Forelimb muscle (tissue), 1 donor: ENCODE measurements at regions not wholly inside any gene's neighbourhood (a gene's known extent, or its start where the extent isn't known, plus 50 kb on each side); places are given as distances from the start of the nearest gene placed in this dataset.

ENCODE experiments used
- DNase-seq: peaks from one replicate; pipeline ENCODE4 v3.0.0-alpha.2; 2013; ENCODE audit warnings: low read depth

GRCh38 chr15:96524676-96525417 lies 194.3 kb downstream of the NR2F2 start:
- DNase-seq, result no peak

GRCh38 chr15:96535148-96535547 lies 204.6 kb downstream of the NR2F2 start:
- DNase-seq, result no peak

GRCh38 chr15:96538491-96538890 lies 208.0 kb downstream of the NR2F2 start:
- no peak for DNase-seq

- DNase-seq, result no peak
These were observed 209.8 kb downstream of the NR2F2 start for GRCh38 chr15:96540283-96540682.

GRCh38 chr15:96542130-96542770 lies 211.8 kb downstream of the NR2F2 start:
- DNase-seq, result no peak

- no peak for DNase-seq
These were observed 213.8 kb downstream of the NR2F2 start for GRCh38 chr15:96544162-96544756.

GRCh38 chr15:96549136-96549535 lies 218.6 kb downstream of the NR2F2 start:
- DNase-seq, result no peak

GRCh38 chr15:96551196-96551595 lies 220.7 kb downstream of the NR2F2 start:
- no peak for DNase-seq

- DNase-seq, result no peak
These were observed 221.2 kb downstream of the NR2F2 start for GRCh38 chr15:96551722-96552121.

- DNase-seq, result no peak
These were observed 222.5 kb downstream of the NR2F2 start for GRCh38 chr15:96553006-96553405.

- no peak for DNase-seq
These were observed 223.0 kb downstream of the NR2F2 start for GRCh38 chr15:96553451-96553850.

GRCh38 chr15:96553931-96554330 lies 223.4 kb downstream of the NR2F2 start:
- no peak for DNase-seq

GRCh38 chr15:96554541-96554940 lies 224.0 kb downstream of the NR2F2 start:
- no peak for DNase-seq

GRCh38 chr15:96559087-96559486 lies 228.6 kb downstream of the NR2F2 start:
- DNase-seq, result no peak

- no peak for DNase-seq
These were observed 229.1 kb downstream of the NR2F2 start for GRCh38 chr15:96559631-96560030.

GRCh38 chr15:96560246-96560895 lies 229.9 kb downstream of the NR2F2 start:
- DNase-seq, result no peak

- DNase-seq, result no peak
These were observed 231.1 kb downstream of the NR2F2 start for GRCh38 chr15:96561593-96561992.

GRCh38 chr15:96564546-96564945 lies 234.0 kb downstream of the NR2F2 start:
- DNase-seq, result no peak

- DNase-seq, result no peak
These were observed 234.8 kb downstream of the NR2F2 start for GRCh38 chr15:96565266-96565665.

- DNase-seq, result no peak
These were observed 244.3 kb downstream of the NR2F2 start for GRCh38 chr15:96574782-96575181.

- no peak for DNase-seq
These were observed 246.1 kb downstream of the NR2F2 start for GRCh38 chr15:96576596-96576995.

GRCh38 chr15:96578393-96578792 lies 247.9 kb downstream of the NR2F2 start:
- DNase-seq, result no peak

GRCh38 chr15:96581371-96581770 lies 250.9 kb downstream of the NR2F2 start:
- DNase-seq, result no peak
